ENCODE measurements at regions not wholly inside any gene's neighbourhood (a gene's known extent, or its start where the extent isn't known, plus 50 kb on each side); places are given as distances from the start of the nearest gene placed in this dataset.

- Histone ChIP-seq H3K27ac (replicated peaks) (no peak overlapping the region), H3K27me3 (ENCODE audit: insufficient read depth, poor library complexity, severe bottlenecking) (no peaks in the 10 kb centered on the region), H3K4me3 (replicated peaks; ENCODE audit: insufficient read depth, low read length) (no peak overlapping the region)
- no peak for TF ChIP-seq REST (IDR thresholded peaks at IDR 0.05; ENCODE audit: insufficient replicate concordance, low read depth)
- no peak for TF ChIP-seq CTCF (IDR thresholded peaks at IDR 0.05; ENCODE audit: insufficient read depth, low read length)
- TF ChIP-seq SPI1 (IDR thresholded peaks at IDR 0.05; ENCODE audit: borderline replicate concordance, low read depth) = no peak
- TF ChIP-seq GABPA (IDR thresholded peaks at IDR 0.05; ENCODE audit: low read depth) = no peak
- TF ChIP-seq POLR2AphosphoS5 (IDR thresholded peaks at IDR 0.05; ENCODE audit: low read depth) = no peak
- no peak for DNase-seq (ENCODE audit: low read depth in 1 of 2, low spot score in 1 of 2)
These were observed 155.1 kb downstream of the ANXA5 start for GRCh38 chr4:121541696-121542095.

GRCh38 chr4:121535351-121535750, 154.5 kb upstream of the QRFPR start:
- DNase-seq (ENCODE audit: low read depth in 1 of 2, low spot score in 1 of 2) = no peak
- Histone ChIP-seq H3K27me3 (ENCODE audit: insufficient read depth, poor library complexity, severe bottlenecking) (no peaks in the 10 kb centered on the region), H3K27ac (replicated peaks) (no peak overlapping the region), H3K4me3 (replicated peaks; ENCODE audit: insufficient read depth, low read length) (no peak overlapping the region)
- TF ChIP-seq POLR2AphosphoS5 (IDR thresholded peaks at IDR 0.05; ENCODE audit: low read depth) = no peak
- TF ChIP-seq SPI1 (IDR thresholded peaks at IDR 0.05; ENCODE audit: borderline replicate concordance, low read depth) = no peak
- TF ChIP-seq GABPA (IDR thresholded peaks at IDR 0.05; ENCODE audit: low read depth) = no peak

- no peak overlapping the region for H3K4me3 ChIP-seq (replicated peaks; ENCODE audit: insufficient read depth, low read length)
- no peak overlapping the region for H3K27ac ChIP-seq (replicated peaks)
- no peaks in the 10 kb centered on the region for H3K27me3 ChIP-seq (ENCODE audit: insufficient read depth, poor library complexity, severe bottlenecking)
- TF ChIP-seq SPI1 (IDR thresholded peaks at IDR 0.05; ENCODE audit: borderline replicate concordance, low read depth) = no peak
- no peak for TF ChIP-seq CTCF (IDR thresholded peaks at IDR 0.05; ENCODE audit: insufficient read depth, low read length)
- no peak for TF ChIP-seq POLR2AphosphoS5 (IDR thresholded peaks at IDR 0.05; ENCODE audit: low read depth)
- no peak for TF ChIP-seq GABPA (IDR thresholded peaks at IDR 0.05; ENCODE audit: low read depth)
- no peak for TF ChIP-seq REST (IDR thresholded peaks at IDR 0.05; ENCODE audit: insufficient replicate concordance, low read depth)
- DNase-seq (ENCODE audit: low read depth in 1 of 2, low spot score in 1 of 2) = no peak
These were observed 153.4 kb upstream of the QRFPR start for GRCh38 chr4:121534187-121534586.

GRCh38 chr4:121526509-121526908, 145.7 kb upstream of the QRFPR start:
- no peak for DNase-seq (ENCODE audit: low read depth in 1 of 2, low spot score in 1 of 2)
- Histone ChIP-seq H3K27ac (replicated peaks) (no peak overlapping the region), H3K4me3 (replicated peaks; ENCODE audit: insufficient read depth, low read length) (no peak overlapping the region), H3K27me3 (ENCODE audit: insufficient read depth, poor library complexity, severe bottlenecking) (no peaks in the 10 kb centered on the region)
- no peak for TF ChIP-seq CTCF (IDR thresholded peaks at IDR 0.05; ENCODE audit: insufficient read depth, low read length)
- no peak for TF ChIP-seq REST (IDR thresholded peaks at IDR 0.05; ENCODE audit: insufficient replicate concordance, low read depth)
- TF ChIP-seq SPI1 (IDR thresholded peaks at IDR 0.05; ENCODE audit: borderline replicate concordance, low read depth) = no peak
- no peak for TF ChIP-seq POLR2AphosphoS5 (IDR thresholded peaks at IDR 0.05; ENCODE audit: low read depth)
- no peak for TF ChIP-seq GABPA (IDR thresholded peaks at IDR 0.05; ENCODE audit: low read depth)

Measured in HL-60 (cell line).